Testis (tissue), 2 donors: ENCODE measurements at regions not wholly inside any gene's neighbourhood (a gene's known extent, or its start where the extent isn't known, plus 50 kb on each side); places are given as distances from the start of the nearest gene placed in this dataset.

ENCODE experiments used
- POLR2A ChIP-seq: fragments of 450-650 bp; IDR thresholded peaks from one replicate; pipeline ENCODE4 v1.6.1; 2017; ENCODE audit warnings: antibody characterized with exemption, mild to moderate bottlenecking, moderate library complexity
- TF ChIP-seq, protein P1 (sequence below), 3 experiments: fragments of 450-650 bp in 2 of 3; fragments of 200-600 bp in 1 of 3; sonication (generic) in 1 of 3; IDR thresholded peaks; one replicate each; pipeline ENCODE4 v1.5.1; 2016 to 2019; ENCODE audit warnings: antibody characterized with exemption in 3 of 3, mild to moderate bottlenecking in 2 of 3, moderate library complexity in 1 of 3

DNA sequence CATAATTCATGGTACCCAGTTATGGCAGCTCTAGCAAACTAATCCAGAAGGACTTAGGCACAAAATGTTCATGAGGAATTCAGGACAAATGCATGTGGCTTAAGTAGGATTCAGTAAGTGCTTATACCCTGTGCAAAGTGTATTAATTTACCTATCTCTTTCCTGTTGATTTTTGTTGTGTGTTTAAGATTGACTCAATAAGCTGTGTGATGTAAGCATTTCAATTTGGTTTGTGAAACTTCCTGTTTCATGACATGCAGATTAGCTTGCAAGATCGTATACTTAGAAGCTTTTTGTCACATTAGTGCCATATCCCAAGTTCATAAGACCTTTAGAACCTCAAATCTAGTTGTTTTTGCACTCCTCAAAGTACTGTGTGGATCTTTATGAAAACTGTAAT lies 416.7 kb downstream of the ARL4A start:
- TF ChIP-seq POLR2A, result no peak
- TF ChIP-seq, protein P1, sequence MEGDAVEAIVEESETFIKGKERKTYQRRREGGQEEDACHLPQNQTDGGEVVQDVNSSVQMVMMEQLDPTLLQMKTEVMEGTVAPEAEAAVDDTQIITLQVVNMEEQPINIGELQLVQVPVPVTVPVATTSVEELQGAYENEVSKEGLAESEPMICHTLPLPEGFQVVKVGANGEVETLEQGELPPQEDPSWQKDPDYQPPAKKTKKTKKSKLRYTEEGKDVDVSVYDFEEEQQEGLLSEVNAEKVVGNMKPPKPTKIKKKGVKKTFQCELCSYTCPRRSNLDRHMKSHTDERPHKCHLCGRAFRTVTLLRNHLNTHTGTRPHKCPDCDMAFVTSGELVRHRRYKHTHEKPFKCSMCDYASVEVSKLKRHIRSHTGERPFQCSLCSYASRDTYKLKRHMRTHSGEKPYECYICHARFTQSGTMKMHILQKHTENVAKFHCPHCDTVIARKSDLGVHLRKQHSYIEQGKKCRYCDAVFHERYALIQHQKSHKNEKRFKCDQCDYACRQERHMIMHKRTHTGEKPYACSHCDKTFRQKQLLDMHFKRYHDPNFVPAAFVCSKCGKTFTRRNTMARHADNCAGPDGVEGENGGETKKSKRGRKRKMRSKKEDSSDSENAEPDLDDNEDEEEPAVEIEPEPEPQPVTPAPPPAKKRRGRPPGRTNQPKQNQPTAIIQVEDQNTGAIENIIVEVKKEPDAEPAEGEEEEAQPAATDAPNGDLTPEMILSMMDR (IDR thresholded peaks at IDR 0.05), result no peak
